Right atrium auricular region (tissue), 2 donors: ENCODE measurements at regions not wholly inside any gene's neighbourhood (a gene's known extent, or its start where the extent isn't known, plus 50 kb on each side); places are given as distances from the start of the nearest gene placed in this dataset.
A peak's percentile ranks its signal among the peaks of the same experiment; 100 is the strongest.

ENCODE experiments used
- DNase-seq: peaks from one replicate; pipeline ENCODE4 v3.0.0-alpha.2; 2019; ENCODE audit warnings: low spot score
- H3K27ac ChIP-seq, 2 donors: fragments of 200-600 bp; sonication (generic); 1 replicate in 1 of 2; 2 replicates in 1 of 2; pipeline ENCODE4 v1.5.1; 2016 to 2019
- H3K27me3 ChIP-seq, 2 donors: fragments of 200-600 bp; sonication (generic); one replicate each; pipeline versions ENCODE4 v1.5.1 to v1.6.0; 2017 to 2019
- H3K36me3 ChIP-seq: fragments of 200-600 bp; sonication (generic); one replicate; pipeline ENCODE4 v1.5.1; 2016
- H3K4me1 ChIP-seq, 2 donors: fragments of 200-600 bp; sonication (generic); one replicate each; pipeline versions ENCODE4 v1.5.1 to v1.6.0; 2017 to 2019
- H3K4me3 ChIP-seq, 2 donors: fragments of 200-600 bp; sonication (generic); 1 replicate in 1 of 2; 2 replicates in 1 of 2; pipeline ENCODE4 v1.5.1; 2017 to 2019; ENCODE audit warnings: mild to moderate bottlenecking in 1 of 2, moderate library complexity in 1 of 2
- H3K9me3 ChIP-seq, 2 donors: fragments of 200-600 bp; sonication (generic); one replicate each; pipeline ENCODE4 v1.5.1; 2019
- TF ChIP-seq, protein P1 (sequence below), 2 donors: fragments of 200-600 bp; sonication (generic); IDR thresholded peaks; one replicate each; pipeline ENCODE4 v1.5.1; 2019; ENCODE audit warnings: antibody characterized with exemption in 2 of 2

DNA sequence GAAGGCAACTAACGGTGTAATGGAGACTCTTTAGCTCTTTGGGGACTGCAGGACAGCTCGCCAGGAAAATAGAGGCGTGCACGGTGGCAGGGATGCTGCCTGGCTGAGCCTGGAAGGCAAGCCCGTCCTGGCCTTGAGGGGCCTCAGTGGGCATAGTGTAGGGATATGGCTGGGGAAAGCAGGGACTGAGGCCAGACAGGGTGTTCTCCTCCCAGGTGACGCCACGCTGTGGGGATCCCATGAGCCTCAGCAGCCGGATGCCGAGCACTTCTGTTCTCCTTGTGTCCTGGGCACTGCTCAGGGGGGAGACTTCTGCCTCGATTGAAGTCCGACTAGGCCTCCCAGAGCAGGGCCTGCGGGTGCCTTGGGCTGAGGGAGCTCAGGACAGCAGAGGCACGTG lies 89.2 kb downstream of the NPIPB11 start:
- H3K4me3 ChIP-seq, result no peak overlapping the region
- H3K27me3 ChIP-seq, result no peaks in the 10 kb centered on the region
- no peaks in the 10 kb centered on the region for H3K9me3 ChIP-seq
- H3K4me1 ChIP-seq, result peaks cover 0 to 14% of the 10 kb centered on the region in 2 donors
- H3K36me3 ChIP-seq, result no peaks in the 10 kb centered on the region
- TF ChIP-seq, protein P1, sequence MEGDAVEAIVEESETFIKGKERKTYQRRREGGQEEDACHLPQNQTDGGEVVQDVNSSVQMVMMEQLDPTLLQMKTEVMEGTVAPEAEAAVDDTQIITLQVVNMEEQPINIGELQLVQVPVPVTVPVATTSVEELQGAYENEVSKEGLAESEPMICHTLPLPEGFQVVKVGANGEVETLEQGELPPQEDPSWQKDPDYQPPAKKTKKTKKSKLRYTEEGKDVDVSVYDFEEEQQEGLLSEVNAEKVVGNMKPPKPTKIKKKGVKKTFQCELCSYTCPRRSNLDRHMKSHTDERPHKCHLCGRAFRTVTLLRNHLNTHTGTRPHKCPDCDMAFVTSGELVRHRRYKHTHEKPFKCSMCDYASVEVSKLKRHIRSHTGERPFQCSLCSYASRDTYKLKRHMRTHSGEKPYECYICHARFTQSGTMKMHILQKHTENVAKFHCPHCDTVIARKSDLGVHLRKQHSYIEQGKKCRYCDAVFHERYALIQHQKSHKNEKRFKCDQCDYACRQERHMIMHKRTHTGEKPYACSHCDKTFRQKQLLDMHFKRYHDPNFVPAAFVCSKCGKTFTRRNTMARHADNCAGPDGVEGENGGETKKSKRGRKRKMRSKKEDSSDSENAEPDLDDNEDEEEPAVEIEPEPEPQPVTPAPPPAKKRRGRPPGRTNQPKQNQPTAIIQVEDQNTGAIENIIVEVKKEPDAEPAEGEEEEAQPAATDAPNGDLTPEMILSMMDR (IDR thresholded peaks at IDR 0.05), result no peak
- no peak for DNase-seq
- no peak overlapping the region for H3K27ac ChIP-seq

DNA sequence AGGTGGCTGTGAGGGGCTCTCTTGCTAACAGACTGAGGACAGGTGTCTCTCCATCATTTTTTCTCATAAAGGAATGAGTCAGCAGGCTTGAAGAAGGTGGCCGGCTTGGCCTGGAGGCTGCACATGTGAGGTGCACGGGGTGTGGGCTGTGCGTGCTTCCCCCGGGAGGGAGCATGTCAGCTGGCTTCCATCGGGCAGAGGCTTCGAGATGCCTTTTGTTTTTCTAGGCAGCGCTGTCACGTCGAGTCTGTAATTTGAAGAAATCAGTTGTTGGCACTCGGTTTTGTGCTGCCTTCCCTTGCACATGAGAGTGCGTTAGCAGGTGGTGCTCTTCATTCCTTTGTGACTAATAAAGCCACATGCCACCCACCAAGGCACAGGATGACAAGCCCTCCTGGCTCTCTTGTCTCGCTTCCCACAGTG lies 89.7 kb downstream of the NPIPB11 start:
- H3K27ac ChIP-seq, result no peak overlapping the region
- no peak overlapping the region for H3K4me3 ChIP-seq
- TF ChIP-seq, protein P1 (IDR thresholded peaks at IDR 0.05), result no peak
- peaks cover 0 to 14% of the 10 kb centered on the region in 2 donors for H3K4me1 ChIP-seq
- H3K27me3 ChIP-seq, result no peaks in the 10 kb centered on the region
- H3K36me3 ChIP-seq, result no peaks in the 10 kb centered on the region
- no peaks in the 10 kb centered on the region for H3K9me3 ChIP-seq
- DNase-seq, result no peak

DNA sequence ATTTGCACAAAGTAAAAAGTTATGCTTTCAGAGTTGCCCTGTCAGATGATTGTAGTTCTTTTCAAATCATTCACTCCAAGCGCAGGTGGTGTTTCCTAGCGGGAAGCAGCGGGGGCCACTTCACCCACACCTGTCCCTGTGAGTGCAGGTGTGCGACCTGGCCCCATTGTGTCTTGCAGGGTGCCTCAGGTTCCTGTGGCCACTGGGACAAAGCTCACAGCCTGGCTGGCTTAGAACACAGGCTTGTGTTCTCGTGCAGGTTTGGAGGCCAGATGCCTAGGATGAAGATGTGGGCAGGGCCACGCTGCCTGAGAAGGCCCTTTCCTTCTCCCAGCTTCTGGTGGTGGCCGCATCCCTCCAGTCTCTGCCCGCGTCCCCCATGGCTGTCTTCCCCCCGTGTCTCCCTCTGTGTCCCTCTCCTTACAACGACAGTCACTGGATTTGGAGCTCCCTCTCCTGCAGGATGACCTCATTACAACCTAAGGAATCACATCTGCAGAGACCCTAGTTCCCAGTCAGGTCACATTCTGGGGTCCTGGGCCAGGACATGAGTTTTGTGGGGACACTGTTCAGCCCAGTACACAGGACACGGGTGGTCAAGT lies 90.5 kb downstream of the NPIPB11 start:
- peaks cover 0 to 18% of the 10 kb centered on the region in 2 donors for H3K4me1 ChIP-seq

DNA sequence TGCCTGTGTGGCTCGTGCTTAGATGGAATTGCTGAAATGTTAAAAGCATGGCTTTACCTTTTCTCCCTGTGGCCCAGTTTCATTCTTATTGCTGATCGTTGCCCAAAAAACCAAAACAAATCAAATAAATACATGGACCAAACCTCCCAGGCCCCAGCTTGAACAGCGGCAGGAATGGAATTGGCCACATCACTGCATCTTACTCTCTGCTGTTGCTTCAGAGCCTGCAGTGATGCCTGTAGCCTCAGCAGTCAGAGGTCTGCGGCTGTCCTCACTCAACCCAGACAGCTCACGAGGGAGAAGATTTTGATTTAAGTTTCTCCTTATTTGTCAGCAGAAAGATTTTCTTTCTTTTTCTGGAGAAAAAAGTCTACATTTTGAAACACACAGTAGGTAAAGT lies 91.5 kb downstream of the NPIPB11 start:
- Histone ChIP-seq H3K27ac (no peak overlapping the region), H3K4me1 (peaks cover 0 to 22% of the 10 kb centered on the region in 2 donors), H3K9me3 (no peaks in the 10 kb centered on the region), H3K27me3 (no peaks in the 10 kb centered on the region), H3K36me3 (no peaks in the 10 kb centered on the region), H3K4me3 (no peak overlapping the region)
- TF ChIP-seq, protein P1 (IDR thresholded peaks at IDR 0.05), result no peak
- no peak for DNase-seq

More for the DNA sequence above, 90.5 kb downstream of the NPIPB11 start:
- H3K4me3 ChIP-seq, result no peak overlapping the region
- no peak overlapping the region for H3K27ac ChIP-seq
- H3K27me3 ChIP-seq, result no peaks in the 10 kb centered on the region
- DNase-seq, result no peak
- TF ChIP-seq, protein P1 (IDR thresholded peaks at IDR 0.05), result peak in 1 of 2 donors; percentile 32
- no peaks in the 10 kb centered on the region for H3K9me3 ChIP-seq
- H3K36me3 ChIP-seq, result no peaks in the 10 kb centered on the region

DNA sequence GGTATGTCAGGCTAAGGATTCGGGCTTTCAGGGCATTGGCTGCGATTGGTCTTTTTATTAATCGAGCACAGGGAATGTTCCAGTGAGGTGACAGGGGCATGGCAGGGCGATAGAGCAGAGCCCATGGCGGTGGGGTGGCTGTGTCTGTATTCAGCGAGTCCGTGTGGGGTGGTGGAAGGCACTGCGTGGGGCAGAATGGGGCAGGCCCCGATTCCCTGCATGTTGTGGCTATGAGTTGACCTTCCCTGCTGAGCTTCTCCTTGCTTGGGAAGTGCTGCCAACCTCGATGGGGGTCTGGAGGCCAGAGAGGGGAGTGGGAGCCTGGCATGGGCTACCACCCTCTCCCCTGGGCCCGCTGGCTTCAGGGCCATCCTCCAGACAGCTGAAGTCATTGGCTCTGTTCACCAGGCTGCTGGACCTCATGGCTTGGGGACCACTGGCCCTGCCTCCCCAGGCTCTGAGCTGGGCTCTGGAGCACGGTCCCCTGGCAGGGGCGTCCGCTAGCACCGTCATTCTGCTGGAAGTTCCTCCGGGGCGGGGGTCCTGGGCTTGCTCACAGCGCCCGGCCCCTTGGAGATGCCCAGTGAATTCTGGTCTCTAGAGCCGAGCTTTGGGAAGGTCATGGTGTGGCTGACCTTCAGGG lies 92.1 kb downstream of the NPIPB11 start:
- no peak for DNase-seq
- Histone ChIP-seq H3K27ac (no peak overlapping the region), H3K27me3 (no peaks in the 10 kb centered on the region), H3K4me1 (peaks cover 0 to 22% of the 10 kb centered on the region in 2 donors), H3K4me3 (no peak overlapping the region), H3K36me3 (no peaks in the 10 kb centered on the region), H3K9me3 (no peaks in the 10 kb centered on the region)
- TF ChIP-seq, protein P1 (IDR thresholded peaks at IDR 0.05), result no peak
